Tibial nerve (tissue), 4 donors: ENCODE measurements at regions not wholly inside any gene's neighbourhood (a gene's known extent, or its start where the extent isn't known, plus 50 kb on each side); places are given as distances from the start of the nearest gene placed in this dataset.

ENCODE experiments used
- DNase-seq, 2 donors: peaks; one replicate each; pipeline ENCODE4 v3.0.0-alpha.2; 2019; ENCODE audit warnings: low spot score in 2 of 2
- H3K27ac ChIP-seq, 4 donors: fragments of 200-600 bp; sonication (generic) in 3 of 4; one replicate each; pipeline ENCODE4 v1.5.1; 2017 to 2019; ENCODE audit warnings: mild to moderate bottlenecking in 1 of 4
- H3K27me3 ChIP-seq, 2 donors: fragments of 200-600 bp; sonication (generic) in 1 of 2; one replicate each; pipeline versions ENCODE4 v1.5.1 to v1.6.0; 2017 to 2019
- H3K36me3 ChIP-seq, 3 donors: fragments of 200-600 bp; sonication (generic); one replicate each; pipeline ENCODE4 v1.5.1; 2018 to 2019
- H3K4me1 ChIP-seq, 4 donors: fragments of 200-600 bp; sonication (generic) in 3 of 4; one replicate each; pipeline ENCODE4 v1.5.1; 2017 to 2019
- H3K4me3 ChIP-seq, 4 donors: fragments of 200-600 bp; sonication (generic) in 3 of 4; one replicate each; pipeline ENCODE4 v1.5.1; 2017 to 2019; ENCODE audit warnings: mild to moderate bottlenecking in 1 of 4, moderate library complexity in 1 of 4
- H3K9me3 ChIP-seq, 4 donors: fragments of 200-600 bp; sonication (generic) in 3 of 4; one replicate each; pipeline ENCODE4 v1.5.1; 2017 to 2019
- CTCF ChIP-seq, 5 experiments: fragments of 200-600 bp in 3 of 5; fragments of 450-650 bp in 2 of 5; sonication (generic) in 3 of 5; IDR thresholded peaks; one replicate each; pipeline ENCODE4 v1.5.1; 2016 to 2019; ENCODE audit warnings: antibody characterized with exemption in 5 of 5, mild to moderate bottlenecking in 3 of 5, moderate library complexity in 2 of 5
- EP300 ChIP-seq, 2 donors: sonication (generic); formaldehyde crosslinking; IDR thresholded peaks; one replicate each; pipeline ENCODE4 v1.6.1; 2017; ENCODE audit warnings: antibody characterized with exemption in 2 of 2, mild to moderate bottlenecking in 1 of 2
- POLR2A ChIP-seq, 2 donors: fragments of 450-650 bp; IDR thresholded peaks; one replicate each; pipeline ENCODE4 v1.6.1; 2017; ENCODE audit warnings: antibody characterized with exemption in 2 of 2, mild to moderate bottlenecking in 2 of 2, moderate library complexity in 2 of 2
- WGBS, 2 donors: methylation state at CpG; one replicate each; pipeline ENCODE4 v1.1.5; 2018; 5-methylcytosine and 5-hydroxymethylcytosine counted together

GRCh38 chr6:139964737-139965136 lies 590.3 kb upstream of the CITED2 start:
- TF ChIP-seq CTCF (IDR thresholded peaks at IDR 0.05), result no peak
- no peak for TF ChIP-seq EP300 (IDR thresholded peaks at IDR 0.05)
- no peak for TF ChIP-seq POLR2A (IDR thresholded peaks at IDR 0.05)
- Histone ChIP-seq H3K36me3 (no peaks in the 10 kb centered on the region), H3K27ac (no peak overlapping the region), H3K4me3 (no peak overlapping the region), H3K4me1 (peaks cover 0 to 34% (median 0%) of the 10 kb centered on the region in 4 donors), H3K27me3 (no peaks in the 10 kb centered on the region), H3K9me3 (no peaks in the 10 kb centered on the region)
- 70 to 71% methylated on average over 6 of the region's 6 CpGs for WGBS, 2 donors
- no peak for DNase-seq

GRCh38 chr6:139962654-139963347 lies 588.4 kb upstream of the CITED2 start:
- Histone ChIP-seq H3K9me3 (no peaks in the 10 kb centered on the region), H3K4me3 (no peak overlapping the region), H3K4me1 (peaks cover 0 to 34% (median 0%) of the 10 kb centered on the region in 4 donors), H3K27ac (no peak overlapping the region), H3K36me3 (no peaks in the 10 kb centered on the region), H3K27me3 (no peaks in the 10 kb centered on the region)
- WGBS, 2 donors, result 84 to 88% methylated on average over 6 of the region's 6 CpGs
- TF ChIP-seq POLR2A (IDR thresholded peaks at IDR 0.05), result no peak
- TF ChIP-seq EP300 (IDR thresholded peaks at IDR 0.05), result no peak
- no peak for TF ChIP-seq CTCF (IDR thresholded peaks at IDR 0.05)
- no peak for DNase-seq

- Histone ChIP-seq H3K36me3 (no peaks in the 10 kb centered on the region), H3K4me1 (peaks cover 0 to 34% (median 0%) of the 10 kb centered on the region in 4 donors), H3K4me3 (no peak overlapping the region), H3K27ac (no peak overlapping the region), H3K27me3 (no peaks in the 10 kb centered on the region), H3K9me3 (no peaks in the 10 kb centered on the region)
- WGBS, 2 donors, result 42 to 47% methylated on average over 2 of the region's 2 CpGs
- TF ChIP-seq POLR2A (IDR thresholded peaks at IDR 0.05) (no peak), CTCF (IDR thresholded peaks at IDR 0.05) (no peak), EP300 (IDR thresholded peaks at IDR 0.05) (no peak)
- DNase-seq, result no peak
Observed at GRCh38 chr6:139961190-139961589, 586.7 kb upstream of the CITED2 start.

GRCh38 chr6:139960671-139961070 lies 586.2 kb upstream of the CITED2 start:
- Histone ChIP-seq H3K27me3 (no peaks in the 10 kb centered on the region), H3K36me3 (no peaks in the 10 kb centered on the region), H3K4me3 (no peak overlapping the region), H3K9me3 (peaks cover 0 to 3% (median 0%) of the 10 kb centered on the region in 4 donors), H3K4me1 (peaks cover 0 to 32% (median 0%) of the 10 kb centered on the region in 4 donors), H3K27ac (no peak overlapping the region)
- TF ChIP-seq POLR2A (IDR thresholded peaks at IDR 0.05), result no peak
- DNase-seq, result no peak
- 63 to 69% methylated on average over 2 of the region's 2 CpGs for WGBS, 2 donors

GRCh38 chr6:139955366-139956155 lies 581.1 kb upstream of the CITED2 start:
- Histone ChIP-seq H3K27ac (no peak overlapping the region), H3K36me3 (no peaks in the 10 kb centered on the region), H3K27me3 (no peaks in the 10 kb centered on the region), H3K4me1 (no peaks in the 10 kb centered on the region), H3K9me3 (peaks cover 0 to 20% (median 4%) of the 10 kb centered on the region in 4 donors), H3K4me3 (no peak overlapping the region)
- no peak for TF ChIP-seq CTCF (IDR thresholded peaks at IDR 0.05)
- no peak for TF ChIP-seq EP300 (IDR thresholded peaks at IDR 0.05)
- TF ChIP-seq POLR2A (IDR thresholded peaks at IDR 0.05), result no peak
- 77 to 83% methylated on average over 2 of the region's 2 CpGs for WGBS, 2 donors
- no peak for DNase-seq
